NB4 (cell line): ENCODE measurements at regions not wholly inside any gene's neighbourhood (a gene's known extent, or its start where the extent isn't known, plus 50 kb on each side); places are given as distances from the start of the nearest gene placed in this dataset.

Experiments
- MAX ChIP-seq: IDR thresholded peaks from 2 replicates; pipeline ENCODE4 v1.6.1; 2011; ENCODE audit warnings: low read depth, low read length
- MYC ChIP-seq: IDR thresholded peaks from 2 replicates; pipeline ENCODE4 v1.6.1; 2011; ENCODE audit warnings: low read depth, low read length
- POLR2A ChIP-seq: IDR thresholded peaks from 2 replicates; pipeline ENCODE4 v1.6.1; 2011; ENCODE audit warnings: mild to moderate bottlenecking; ENCODE audit not compliant: insufficient read length; ENCODE audit errors: extremely low read depth
- TF ChIP-seq, protein P1 (sequence below): IDR thresholded peaks from one replicate; pipeline ENCODE4 v1.5.1; 2012; ENCODE audit warnings: low read depth, low read length

- TF ChIP-seq, protein P1, sequence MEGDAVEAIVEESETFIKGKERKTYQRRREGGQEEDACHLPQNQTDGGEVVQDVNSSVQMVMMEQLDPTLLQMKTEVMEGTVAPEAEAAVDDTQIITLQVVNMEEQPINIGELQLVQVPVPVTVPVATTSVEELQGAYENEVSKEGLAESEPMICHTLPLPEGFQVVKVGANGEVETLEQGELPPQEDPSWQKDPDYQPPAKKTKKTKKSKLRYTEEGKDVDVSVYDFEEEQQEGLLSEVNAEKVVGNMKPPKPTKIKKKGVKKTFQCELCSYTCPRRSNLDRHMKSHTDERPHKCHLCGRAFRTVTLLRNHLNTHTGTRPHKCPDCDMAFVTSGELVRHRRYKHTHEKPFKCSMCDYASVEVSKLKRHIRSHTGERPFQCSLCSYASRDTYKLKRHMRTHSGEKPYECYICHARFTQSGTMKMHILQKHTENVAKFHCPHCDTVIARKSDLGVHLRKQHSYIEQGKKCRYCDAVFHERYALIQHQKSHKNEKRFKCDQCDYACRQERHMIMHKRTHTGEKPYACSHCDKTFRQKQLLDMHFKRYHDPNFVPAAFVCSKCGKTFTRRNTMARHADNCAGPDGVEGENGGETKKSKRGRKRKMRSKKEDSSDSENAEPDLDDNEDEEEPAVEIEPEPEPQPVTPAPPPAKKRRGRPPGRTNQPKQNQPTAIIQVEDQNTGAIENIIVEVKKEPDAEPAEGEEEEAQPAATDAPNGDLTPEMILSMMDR: no peak
- TF ChIP-seq POLR2A (no peak), MAX (no peak), MYC (no peak)
Measured at GRCh38 chr4:149102765-149103164, 660.6 kb upstream of the NR3C2 start.
